ENCODE measurements at regions not wholly inside any gene's neighbourhood (a gene's known extent, or its start where the extent isn't known, plus 50 kb on each side); places are given as distances from the start of the nearest gene placed in this dataset.
A peak's percentile ranks its signal among the peaks of the same experiment; 100 is the strongest.

DNA sequence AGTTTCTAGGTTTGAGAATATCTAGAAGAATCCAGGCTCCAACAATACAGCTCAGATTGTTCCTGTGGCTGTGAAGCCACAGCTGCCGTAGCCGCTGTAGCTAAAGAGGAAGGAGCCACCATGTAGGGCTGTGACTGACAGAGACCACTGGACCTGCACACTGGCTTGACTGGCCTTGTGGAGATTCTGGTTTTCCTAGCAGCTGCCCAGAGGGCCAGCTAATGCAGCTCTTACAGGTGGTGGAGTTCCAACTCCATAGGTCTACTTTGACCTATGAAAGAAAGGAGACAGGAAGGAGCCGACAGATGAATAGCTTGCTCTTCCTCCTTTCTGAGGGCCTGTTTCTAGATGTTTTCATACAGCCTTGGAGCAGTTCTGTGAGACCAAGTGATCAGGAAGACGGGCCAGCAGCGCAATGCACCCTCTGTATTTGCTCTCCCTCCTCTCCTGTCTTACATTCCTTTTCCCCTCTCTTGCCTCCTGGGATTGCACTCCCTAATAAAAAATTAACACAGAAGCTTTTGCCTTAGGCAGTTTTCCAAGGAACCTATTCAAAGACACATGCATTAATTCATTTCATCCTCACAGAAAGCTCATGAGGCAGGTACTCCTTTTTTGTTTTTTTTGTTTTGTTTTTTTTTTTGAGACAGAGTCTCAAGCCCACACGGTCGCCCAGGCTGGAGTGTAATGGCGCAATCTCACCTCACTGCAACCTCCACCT lies 51.8 kb upstream of the MYB start:
- Histone ChIP-seq H3K79me2 (ENCODE audit: insufficient read depth, low read length) (no peaks in the 10 kb centered on the region), H3K9me2 (ENCODE audit: low read depth, low read length) (no peaks in the 10 kb centered on the region), H3K27ac (ENCODE audit: low read depth, low read length, poor library complexity, severe bottlenecking) (peak overlapping the region; percentile 78), H3K4me3 (ENCODE audit: low read depth, low read length, poor library complexity, severe bottlenecking) (peak overlapping the region; percentile 14), H3K9me3 (ENCODE audit: low read length) (no peaks in the 10 kb centered on the region), H3K27me3 (ENCODE audit: insufficient read depth, low read length) (no peaks in the 10 kb centered on the region), H3K36me3 (ENCODE audit: insufficient read depth, low read length) (no peaks in the 10 kb centered on the region), H3K4me1 (ENCODE audit: insufficient read depth, low read length, severe bottlenecking) (peaks cover 37% of the 10 kb centered on the region), H3K9ac (ENCODE audit: low read length) (peak overlapping the region; percentile 52), H4K20me1 (ENCODE audit: insufficient read depth, low read length) (no peaks in the 10 kb centered on the region), H3F3A (ENCODE audit: insufficient read depth, low read length) (no peaks in the 10 kb centered on the region), H3K4me2 (ENCODE audit: low read length) (peak overlapping the region; percentile 53), H2AFZ (ENCODE audit: low read length) (peak overlapping the region; percentile 82; the same call in 1 of the 2 replicates)
- TF ChIP-seq, protein P1, sequence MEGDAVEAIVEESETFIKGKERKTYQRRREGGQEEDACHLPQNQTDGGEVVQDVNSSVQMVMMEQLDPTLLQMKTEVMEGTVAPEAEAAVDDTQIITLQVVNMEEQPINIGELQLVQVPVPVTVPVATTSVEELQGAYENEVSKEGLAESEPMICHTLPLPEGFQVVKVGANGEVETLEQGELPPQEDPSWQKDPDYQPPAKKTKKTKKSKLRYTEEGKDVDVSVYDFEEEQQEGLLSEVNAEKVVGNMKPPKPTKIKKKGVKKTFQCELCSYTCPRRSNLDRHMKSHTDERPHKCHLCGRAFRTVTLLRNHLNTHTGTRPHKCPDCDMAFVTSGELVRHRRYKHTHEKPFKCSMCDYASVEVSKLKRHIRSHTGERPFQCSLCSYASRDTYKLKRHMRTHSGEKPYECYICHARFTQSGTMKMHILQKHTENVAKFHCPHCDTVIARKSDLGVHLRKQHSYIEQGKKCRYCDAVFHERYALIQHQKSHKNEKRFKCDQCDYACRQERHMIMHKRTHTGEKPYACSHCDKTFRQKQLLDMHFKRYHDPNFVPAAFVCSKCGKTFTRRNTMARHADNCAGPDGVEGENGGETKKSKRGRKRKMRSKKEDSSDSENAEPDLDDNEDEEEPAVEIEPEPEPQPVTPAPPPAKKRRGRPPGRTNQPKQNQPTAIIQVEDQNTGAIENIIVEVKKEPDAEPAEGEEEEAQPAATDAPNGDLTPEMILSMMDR (IDR thresholded peaks at IDR 0.05; ENCODE audit: low read length) = no peak
- no peak for TF ChIP-seq EZH2 (IDR thresholded peaks at IDR 0.05; ENCODE audit: borderline replicate concordance, low read length)

DNA sequence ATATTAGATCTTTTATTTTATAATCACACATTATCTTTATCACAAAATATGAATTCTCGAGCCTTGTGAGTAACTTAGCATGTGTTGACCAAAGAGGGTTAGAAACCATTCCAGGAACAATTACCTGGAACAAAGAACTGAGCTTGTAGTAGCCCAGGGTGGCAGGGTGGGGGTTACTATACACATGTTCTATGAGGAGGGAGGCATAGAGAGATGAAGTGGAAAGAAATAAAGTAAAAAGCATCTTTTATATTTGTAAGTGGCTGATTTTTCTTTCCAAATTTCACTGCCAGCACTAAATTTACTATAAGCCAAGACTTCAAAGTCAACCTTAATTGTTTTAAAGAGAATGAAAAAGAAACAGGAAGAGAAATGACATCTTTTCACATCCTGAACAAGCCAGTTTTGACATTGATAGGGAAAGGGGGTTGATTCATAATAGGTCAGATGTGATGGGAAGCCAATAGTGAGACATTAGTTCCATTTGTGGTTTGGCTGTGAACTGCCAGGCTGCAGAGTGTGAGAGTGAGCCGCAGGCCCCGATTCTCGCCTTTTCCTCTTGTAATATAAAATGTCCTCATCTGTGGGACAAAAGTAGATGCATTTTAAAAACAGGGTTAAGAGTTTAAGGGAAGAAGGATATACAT lies 52.7 kb upstream of the MYB start:
- Histone ChIP-seq H2AFZ (ENCODE audit: low read length) (peak overlapping the region; percentile 82), H3K4me2 (ENCODE audit: low read length) (peak overlapping the region; percentile 53), H3K9ac (ENCODE audit: low read length) (peak overlapping the region; percentile 52)

DNA sequence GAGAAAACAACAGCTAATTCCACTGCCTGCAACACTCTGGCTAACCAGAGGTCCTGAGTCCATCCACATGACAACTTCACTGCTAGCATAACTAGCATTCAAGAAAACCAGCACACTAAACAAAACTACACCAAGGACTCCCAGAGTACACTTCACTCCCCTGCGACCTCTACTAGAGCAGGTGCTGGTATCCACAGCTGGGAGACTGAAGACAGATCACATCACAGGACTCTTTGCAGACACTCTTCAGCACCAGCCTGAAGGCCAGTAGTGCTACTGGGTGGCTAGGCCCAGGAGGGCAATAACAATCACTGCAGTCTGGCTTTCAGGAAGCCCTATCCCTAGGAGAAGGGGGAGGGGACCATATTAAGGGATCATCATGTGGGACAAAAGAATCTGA lies 54.4 kb upstream of the MYB start:
- Histone ChIP-seq H3K27me3 (ENCODE audit: insufficient read depth, low read length) (no peaks in the 10 kb centered on the region), H3K27ac (ENCODE audit: low read depth, low read length, poor library complexity, severe bottlenecking) (peak overlapping the region; percentile 9), H3K9me2 (ENCODE audit: low read depth, low read length) (no peaks in the 10 kb centered on the region), H3K36me3 (ENCODE audit: insufficient read depth, low read length) (no peaks in the 10 kb centered on the region), H3F3A (ENCODE audit: insufficient read depth, low read length) (no peaks in the 10 kb centered on the region), H3K9me3 (ENCODE audit: low read length) (no peaks in the 10 kb centered on the region), H2AFZ (ENCODE audit: low read length) (0 out of 2 replicates have a peak overlapping the region, but pooled peaks have one; percentile 1), H3K9ac (ENCODE audit: low read length) (no peak overlapping the region), H4K20me1 (ENCODE audit: insufficient read depth, low read length) (no peaks in the 10 kb centered on the region), H3K4me1 (ENCODE audit: insufficient read depth, low read length, severe bottlenecking) (peaks cover 28% of the 10 kb centered on the region), H3K79me2 (ENCODE audit: insufficient read depth, low read length) (no peaks in the 10 kb centered on the region), H3K4me2 (ENCODE audit: low read length) (no peak overlapping the region), H3K4me3 (ENCODE audit: low read depth, low read length, poor library complexity, severe bottlenecking) (no peak overlapping the region)
- TF ChIP-seq EZH2 (IDR thresholded peaks at IDR 0.05; ENCODE audit: borderline replicate concordance, low read length) = no peak
- TF ChIP-seq, protein P1 (IDR thresholded peaks at IDR 0.05; ENCODE audit: low read length) = no peak

More for the DNA sequence above, 52.7 kb upstream of the MYB start:
- Histone ChIP-seq H3K27me3 (ENCODE audit: insufficient read depth, low read length) (no peaks in the 10 kb centered on the region), H3K79me2 (ENCODE audit: insufficient read depth, low read length) (no peaks in the 10 kb centered on the region), H3K4me1 (ENCODE audit: insufficient read depth, low read length, severe bottlenecking) (peaks cover 37% of the 10 kb centered on the region), H3K36me3 (ENCODE audit: insufficient read depth, low read length) (no peaks in the 10 kb centered on the region), H4K20me1 (ENCODE audit: insufficient read depth, low read length) (no peaks in the 10 kb centered on the region), H3K27ac (ENCODE audit: low read depth, low read length, poor library complexity, severe bottlenecking) (peak overlapping the region; percentile 78), H3K4me3 (ENCODE audit: low read depth, low read length, poor library complexity, severe bottlenecking) (peak overlapping the region; percentile 14), H3K9me3 (ENCODE audit: low read length) (no peaks in the 10 kb centered on the region), H3K9me2 (ENCODE audit: low read depth, low read length) (no peaks in the 10 kb centered on the region), H3F3A (ENCODE audit: insufficient read depth, low read length) (no peaks in the 10 kb centered on the region)
- no peak for TF ChIP-seq EZH2 (IDR thresholded peaks at IDR 0.05; ENCODE audit: borderline replicate concordance, low read length)

Measured in OCI-LY1 (cell line).